Stimulated activated CD4-positive, alpha-beta T cell treated with anti-CD3 and anti-CD28 coated beads, Interleukin-4, amount 100 ng/mL, for 1 hour (primary cell): ENCODE measurements at regions not wholly inside any gene's neighbourhood (a gene's known extent, or its start where the extent isn't known, plus 50 kb on each side); places are given as distances from the start of the nearest gene placed in this dataset.

Experiments
- DNase-seq: peaks from one replicate; pipeline ENCODE4 v3.0.0-alpha.2; 2020

DNA sequence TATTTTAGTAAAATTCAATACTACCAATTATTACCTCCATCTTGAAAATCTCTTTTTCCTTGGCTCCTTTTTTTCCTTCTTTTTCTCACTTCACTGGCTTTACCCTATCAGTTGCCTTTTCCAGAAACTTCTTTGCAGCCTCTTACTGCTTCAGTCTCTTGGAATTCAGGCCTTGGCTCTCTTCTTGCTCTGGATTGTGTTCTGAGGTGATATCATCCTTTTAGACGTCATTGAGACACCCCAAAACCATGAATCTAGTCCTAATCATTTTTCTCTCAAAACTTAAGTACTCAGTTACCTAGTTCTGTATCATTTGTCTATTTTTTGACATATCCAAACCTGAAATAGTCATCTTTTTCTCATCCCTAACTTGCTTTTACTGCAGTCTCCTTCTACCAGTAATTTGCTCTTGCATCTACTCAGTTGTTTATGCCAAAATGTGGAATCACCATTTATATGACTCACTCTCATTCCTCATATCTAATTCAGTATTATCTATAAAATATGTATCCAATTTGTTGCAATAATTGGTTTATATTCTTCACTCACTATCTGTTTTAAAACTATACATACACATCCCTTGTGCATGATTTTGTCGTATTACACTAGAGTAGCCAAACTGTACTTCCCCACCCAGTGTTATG is 703.2 kb upstream of the CCDC54 start:
- no peak for DNase-seq

DNA sequence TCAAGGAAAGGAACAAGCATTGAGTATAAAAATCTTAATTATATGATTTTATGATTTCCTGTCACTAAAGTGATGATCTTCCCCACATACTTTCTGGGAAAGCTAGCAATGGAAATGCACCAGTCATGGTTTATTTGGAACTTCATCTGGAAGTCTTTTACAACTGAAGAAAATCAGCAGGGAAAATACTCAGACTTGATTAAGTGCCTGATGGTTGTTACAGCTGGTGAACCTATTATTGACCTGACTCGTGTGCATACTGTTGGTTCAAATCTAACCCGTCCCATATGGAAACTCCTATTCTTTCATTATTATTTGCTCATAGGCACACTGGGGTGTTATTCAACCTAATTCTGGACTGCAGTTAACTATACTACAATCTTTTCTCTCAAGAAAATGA is 701.8 kb upstream of the CCDC54 start:
- no peak for DNase-seq

DNA sequence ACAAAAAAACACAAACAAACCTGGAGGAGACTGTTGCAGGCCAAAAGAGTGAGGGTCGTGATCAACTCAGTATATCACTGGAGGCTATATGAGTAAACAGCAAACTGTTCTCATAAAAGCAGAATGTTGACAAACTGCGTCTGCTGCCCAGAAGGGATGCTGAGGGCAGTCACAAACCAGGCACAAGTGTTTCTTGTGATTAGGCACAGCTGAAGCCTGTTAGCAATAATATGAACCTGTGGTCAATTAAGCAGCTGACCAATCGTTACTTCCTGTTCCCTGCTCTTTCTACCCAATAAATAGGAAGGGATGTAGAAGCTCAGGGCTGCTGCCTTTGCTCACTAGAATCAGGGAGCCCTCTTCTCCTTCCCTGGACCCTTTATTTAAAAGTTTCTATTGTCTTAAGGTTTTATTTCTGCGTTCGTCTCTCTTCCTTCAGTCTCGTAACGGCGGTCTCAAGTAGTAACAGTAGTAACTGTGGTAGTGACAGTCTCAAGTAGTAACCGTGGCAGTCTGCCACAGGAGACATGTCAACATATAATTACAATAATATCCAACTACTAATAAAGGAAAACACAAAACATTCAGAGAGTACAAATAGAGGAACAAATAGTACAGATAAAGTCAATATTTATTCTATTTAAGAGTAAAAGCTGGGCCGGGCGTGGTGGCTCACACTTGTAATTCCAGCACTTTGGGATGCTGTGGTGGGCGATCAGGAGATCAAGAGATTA is 698.4 kb upstream of the CCDC54 start:
- no peak for DNase-seq

DNA sequence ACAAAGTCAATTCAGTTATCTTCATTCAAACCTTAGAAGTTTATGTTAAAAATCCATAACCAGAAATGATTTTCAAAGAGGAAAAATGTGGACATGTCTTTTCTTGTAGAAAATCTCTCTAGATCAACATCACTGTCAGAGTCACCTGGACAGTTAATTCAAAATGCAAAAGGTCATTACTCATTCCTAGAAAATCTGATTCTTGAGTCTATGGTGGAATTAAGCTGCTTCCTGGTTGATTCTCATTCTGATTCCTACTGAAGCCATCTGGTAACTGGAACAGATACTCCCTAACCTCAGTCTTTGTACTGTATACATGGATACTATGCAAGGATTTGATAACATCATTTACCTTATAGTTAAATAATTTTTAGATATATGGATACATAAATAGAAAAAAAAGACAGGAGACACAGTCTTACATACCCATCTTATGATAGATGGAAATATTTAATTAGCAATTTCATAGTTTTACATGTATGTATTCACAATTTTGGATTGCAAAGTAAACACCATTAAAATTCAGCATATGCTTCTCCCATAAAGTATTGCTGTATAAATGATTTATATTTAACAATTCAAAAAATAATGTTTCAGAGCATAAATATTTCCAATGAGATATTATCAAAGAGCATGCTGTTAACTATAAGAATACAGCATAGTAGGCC is 693.2 kb upstream of the CCDC54 start:
- DNase-seq, result no peak

- DNase-seq, result no peak
Observed at GRCh38 chr3:106685745-106686144, 691.5 kb upstream of the CCDC54 start.

GRCh38 chr3:106687905-106688304 is 689.3 kb upstream of the CCDC54 start:
- DNase-seq, result no peak

DNA sequence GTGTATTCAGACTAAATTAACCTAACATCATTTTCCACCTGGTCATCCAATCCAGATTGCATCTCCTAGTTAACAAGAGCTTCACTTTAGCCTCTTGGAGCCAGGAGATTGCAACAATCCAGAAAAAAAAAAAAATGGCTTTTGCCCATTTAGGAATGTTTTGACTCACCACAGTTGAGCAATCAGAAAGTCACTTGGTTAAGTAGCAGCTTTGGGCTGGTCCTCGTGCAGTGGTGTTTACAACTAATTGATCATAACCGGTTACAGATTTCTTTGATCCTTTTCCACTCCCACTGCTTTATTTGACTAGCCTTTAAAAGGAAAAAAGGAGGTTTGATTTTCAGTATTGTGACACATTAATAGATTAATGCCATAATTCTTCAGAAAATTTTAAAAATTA is 688.8 kb upstream of the CCDC54 start:
- DNase-seq, result no peak

DNA sequence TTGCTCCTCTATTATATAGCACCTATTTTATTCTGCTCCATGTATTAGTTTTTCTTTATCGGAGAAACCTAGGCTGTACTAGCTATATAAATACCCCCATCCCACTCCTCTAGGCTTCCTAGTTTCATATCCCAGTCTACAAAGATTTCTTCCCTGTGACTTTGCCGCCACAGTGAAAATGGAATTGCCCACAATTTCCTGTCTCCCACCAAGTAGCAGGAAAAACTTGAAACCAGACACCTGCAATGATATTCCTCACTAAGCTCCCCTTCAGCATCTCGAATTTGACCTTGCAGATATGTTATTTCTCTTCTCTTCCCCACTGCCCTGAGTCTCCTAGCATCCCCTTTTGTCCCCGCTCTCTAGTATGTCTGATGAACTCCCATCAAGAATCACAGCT is 685.8 kb upstream of the CCDC54 start:
- DNase-seq, result no peak

DNA sequence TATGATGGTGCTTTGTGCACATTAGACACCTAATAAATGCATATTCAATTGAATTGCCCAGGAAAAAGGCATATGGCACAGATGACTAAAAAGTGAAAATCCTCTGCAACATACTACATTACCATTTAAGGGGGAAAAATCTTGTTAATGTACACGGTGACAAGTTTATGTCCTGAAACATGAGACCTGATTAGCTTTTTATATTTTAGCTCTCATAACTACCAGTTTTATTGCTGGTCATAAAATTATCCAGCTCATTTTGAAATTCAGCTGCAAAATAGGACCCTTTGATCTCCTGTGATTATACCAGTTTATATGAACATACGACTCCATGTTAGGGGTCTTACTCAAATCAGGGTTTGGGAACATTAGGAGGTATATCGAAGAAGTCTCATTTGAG is 684.6 kb upstream of the CCDC54 start:
- DNase-seq, result no peak

DNA sequence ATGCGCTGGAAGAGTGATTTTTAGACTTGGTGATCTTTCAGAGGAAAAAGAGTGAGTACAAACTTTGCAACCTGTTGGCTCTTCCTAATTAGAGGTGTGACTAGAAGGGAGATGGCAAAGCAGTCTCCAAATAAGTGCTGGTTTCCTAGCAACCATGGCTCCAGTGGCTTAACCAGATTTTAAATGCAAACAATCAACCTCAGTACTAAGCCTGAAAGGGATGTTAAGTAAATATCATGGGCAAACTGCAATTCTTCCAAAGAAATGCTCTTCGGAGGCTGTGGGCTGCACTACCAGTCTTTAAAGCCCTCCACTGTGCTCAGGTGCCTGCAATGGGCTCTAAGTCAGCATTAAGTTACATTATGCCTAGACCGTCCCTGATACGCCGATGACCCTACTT is 678.1 kb upstream of the CCDC54 start:
- no peak for DNase-seq

GRCh38 chr3:106700981-106701380 is 676.3 kb upstream of the CCDC54 start:
- DNase-seq, result no peak

DNA sequence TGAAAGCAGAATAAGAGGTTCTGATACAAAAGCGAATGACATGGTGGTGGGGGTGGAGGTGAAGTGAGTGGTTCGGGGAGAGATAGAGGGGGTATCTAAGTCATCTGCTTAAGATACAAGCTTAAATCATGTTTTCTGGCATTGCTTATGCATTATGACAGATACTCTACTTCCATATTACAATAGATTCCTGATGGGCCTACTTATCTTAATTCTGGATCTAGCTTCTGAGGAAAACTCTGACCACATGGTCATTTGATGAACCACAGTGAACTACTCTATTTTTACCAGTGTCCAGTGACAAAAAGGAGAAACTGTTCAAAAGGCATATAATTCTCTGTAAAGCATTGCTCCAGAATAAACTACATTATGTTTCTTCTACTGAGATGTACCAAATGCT is 673.7 kb upstream of the CCDC54 start:
- DNase-seq, result no peak

- DNase-seq, result no peak
Observed at GRCh38 chr3:106707347-106707746, 669.9 kb upstream of the CCDC54 start.

DNA sequence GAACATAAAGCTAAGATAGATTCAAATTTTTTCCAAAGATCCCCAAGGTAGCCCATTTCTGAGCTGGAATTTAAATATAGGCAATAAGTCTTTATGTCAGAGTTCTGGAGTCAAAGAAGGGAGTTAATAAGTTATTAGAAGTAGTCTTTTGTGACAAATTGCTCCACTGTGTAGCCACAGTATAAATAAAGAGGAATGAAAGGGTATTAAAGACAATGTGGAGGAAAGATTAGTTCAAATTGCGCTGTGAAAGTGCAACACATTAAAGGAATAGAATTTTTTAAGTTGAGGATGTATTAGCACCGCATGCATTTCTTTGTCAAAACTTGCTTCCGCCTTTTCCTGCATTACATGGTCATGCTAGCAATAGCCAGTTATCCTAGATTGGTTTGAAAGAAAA is 666.6 kb upstream of the CCDC54 start:
- no peak for DNase-seq

- DNase-seq, result no peak
Observed at GRCh38 chr3:106711650-106712049, 665.6 kb upstream of the CCDC54 start.

DNA sequence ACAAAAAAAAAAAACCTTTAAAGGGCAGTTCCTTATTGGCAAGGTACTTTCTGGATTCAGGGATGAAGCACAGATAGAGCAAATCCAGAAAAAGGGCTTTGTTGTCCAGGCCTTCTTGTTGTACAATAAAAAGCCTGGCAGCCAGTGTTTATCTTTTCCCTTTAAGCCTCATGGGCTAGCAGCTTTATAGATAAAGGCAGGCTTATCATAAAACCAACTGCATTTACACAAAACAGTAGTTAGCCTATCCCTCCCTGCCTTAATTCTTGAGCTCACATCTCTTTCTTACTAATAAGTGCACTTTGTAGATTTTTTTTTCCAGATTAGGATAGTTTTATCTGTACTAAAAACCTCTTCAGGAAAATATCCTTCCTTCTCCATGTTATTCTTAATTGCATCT is 662.8 kb upstream of the CCDC54 start:
- DNase-seq, result no peak

DNA sequence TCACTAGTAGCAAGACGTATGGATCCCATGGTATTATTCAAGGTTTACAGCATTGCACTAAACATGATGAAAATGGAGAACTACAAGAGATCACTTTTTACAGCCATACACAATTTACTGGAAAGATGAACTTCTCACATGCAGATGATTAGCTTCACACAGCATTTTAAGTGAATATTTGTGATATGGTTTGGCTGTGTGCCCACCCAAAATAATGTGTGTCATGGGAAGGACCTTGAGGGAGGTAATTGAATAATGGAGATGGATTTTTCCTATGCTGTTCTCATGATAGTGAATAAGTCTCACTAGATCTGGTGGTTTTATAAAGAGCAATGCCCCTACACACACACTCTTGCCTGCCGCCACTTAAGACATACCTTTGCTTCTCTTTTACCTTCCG is 662.0 kb upstream of the CCDC54 start:
- DNase-seq, result no peak

- no peak for DNase-seq
Observed at GRCh38 chr3:106717178-106717780, 660.0 kb upstream of the CCDC54 start.

DNA sequence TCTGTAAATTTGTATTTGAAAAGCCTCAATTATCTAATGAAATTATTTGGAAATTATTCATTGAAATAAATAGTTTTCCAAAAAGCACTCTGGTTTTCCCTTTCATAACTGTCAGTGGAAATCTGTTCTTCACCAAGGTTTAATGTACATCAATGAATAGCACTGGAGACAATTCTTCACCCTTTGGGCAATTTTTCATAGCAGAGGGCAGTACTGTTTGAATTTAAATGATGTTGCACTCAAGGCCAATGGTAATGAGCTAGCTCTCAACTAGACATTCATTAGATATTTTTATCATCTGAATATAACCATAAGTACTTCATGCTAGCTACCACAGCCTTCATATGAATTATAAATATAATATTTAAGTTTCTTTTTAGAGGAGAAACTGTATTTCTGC is 658.2 kb upstream of the CCDC54 start:
- DNase-seq, result no peak

DNA sequence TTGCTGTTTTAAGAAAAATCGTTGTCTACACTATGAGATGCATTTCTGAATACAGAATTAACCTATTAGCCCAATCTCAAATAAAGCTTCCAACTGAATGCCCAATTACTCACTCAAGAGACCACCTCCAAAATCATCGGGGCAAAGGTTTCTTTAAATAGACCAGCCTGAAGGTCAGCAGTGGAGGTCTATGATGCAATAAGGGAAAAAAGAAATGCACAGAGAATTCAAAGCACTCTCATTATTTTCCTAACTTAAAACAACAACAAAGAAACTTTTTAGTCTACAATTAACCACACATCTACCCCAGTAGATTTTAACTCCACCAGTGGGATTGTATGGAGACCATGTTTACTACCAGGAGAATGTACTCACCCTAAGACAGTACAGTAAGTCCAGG is 657.7 kb upstream of the CCDC54 start:
- DNase-seq, result no peak

- DNase-seq, result no peak
Observed at GRCh38 chr3:106720510-106720909, 656.7 kb upstream of the CCDC54 start.

GRCh38 chr3:106725566-106725965 is 651.7 kb upstream of the CCDC54 start:
- DNase-seq, result no peak

GRCh38 chr3:106728315-106729098 is 648.7 kb upstream of the CCDC54 start:
- no peak for DNase-seq
